Spleen (tissue), 7 donors: ENCODE measurements at regions not wholly inside any gene's neighbourhood (a gene's known extent, or its start where the extent isn't known, plus 50 kb on each side); places are given as distances from the start of the nearest gene placed in this dataset.

Experiments
- POLR2A ChIP-seq, 3 donors: fragments of 450-650 bp; IDR thresholded peaks; one replicate each; pipeline ENCODE4 v1.5.1; 2017; ENCODE audit warnings: antibody characterized with exemption in 3 of 3, mild to moderate bottlenecking in 1 of 3
- POLR2AphosphoS5 ChIP-seq, 3 donors: sonication (generic); formaldehyde crosslinking; IDR thresholded peaks; one replicate each; pipeline ENCODE4 v1.5.1; 2017; ENCODE audit warnings: antibody characterized with exemption in 3 of 3
- TF ChIP-seq, protein P1 (sequence below), 11 experiments: fragments of 200-600 bp in 7 of 11; fragments of 450-650 bp in 4 of 11; sonication (generic) in 4 of 11; IDR thresholded peaks in 8 of 11; conservative IDR thresholded peaks in 3 of 11; 1 replicate in 7 of 11; 2 replicates in 4 of 11; pipeline versions ENCODE4 v1.4.0 to v1.8.0; 2016 to 2021; ENCODE audit warnings: antibody characterized with exemption in 11 of 11, inconsistent platforms in 4 of 11, mild to moderate bottlenecking in 1 of 11
- donor health status: DM: no; HTN: no; CAD: no; lungs with moderate emphysema.
- donor health status: DM: no; HTN: no; CAD: no.
- donor health status: DM: no; HTN: no; CAD: no.

- TF ChIP-seq POLR2AphosphoS5 (IDR thresholded peaks at IDR 0.05) (no peak), POLR2A (IDR thresholded peaks at IDR 0.05) (no peak)
- TF ChIP-seq, protein P1, sequence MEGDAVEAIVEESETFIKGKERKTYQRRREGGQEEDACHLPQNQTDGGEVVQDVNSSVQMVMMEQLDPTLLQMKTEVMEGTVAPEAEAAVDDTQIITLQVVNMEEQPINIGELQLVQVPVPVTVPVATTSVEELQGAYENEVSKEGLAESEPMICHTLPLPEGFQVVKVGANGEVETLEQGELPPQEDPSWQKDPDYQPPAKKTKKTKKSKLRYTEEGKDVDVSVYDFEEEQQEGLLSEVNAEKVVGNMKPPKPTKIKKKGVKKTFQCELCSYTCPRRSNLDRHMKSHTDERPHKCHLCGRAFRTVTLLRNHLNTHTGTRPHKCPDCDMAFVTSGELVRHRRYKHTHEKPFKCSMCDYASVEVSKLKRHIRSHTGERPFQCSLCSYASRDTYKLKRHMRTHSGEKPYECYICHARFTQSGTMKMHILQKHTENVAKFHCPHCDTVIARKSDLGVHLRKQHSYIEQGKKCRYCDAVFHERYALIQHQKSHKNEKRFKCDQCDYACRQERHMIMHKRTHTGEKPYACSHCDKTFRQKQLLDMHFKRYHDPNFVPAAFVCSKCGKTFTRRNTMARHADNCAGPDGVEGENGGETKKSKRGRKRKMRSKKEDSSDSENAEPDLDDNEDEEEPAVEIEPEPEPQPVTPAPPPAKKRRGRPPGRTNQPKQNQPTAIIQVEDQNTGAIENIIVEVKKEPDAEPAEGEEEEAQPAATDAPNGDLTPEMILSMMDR (IDR thresholded peaks at IDR 0.05 in 8 of 11, conservative IDR thresholded peaks at IDR 0.05 in 3 of 11): no peak
Observed at GRCh38 chr14:104443391-104444158, 136.0 kb upstream of the C14orf180 start.
